ENCODE measurements at regions not wholly inside any gene's neighbourhood (a gene's known extent, or its start where the extent isn't known, plus 50 kb on each side); places are given as distances from the start of the nearest gene placed in this dataset.

DNA sequence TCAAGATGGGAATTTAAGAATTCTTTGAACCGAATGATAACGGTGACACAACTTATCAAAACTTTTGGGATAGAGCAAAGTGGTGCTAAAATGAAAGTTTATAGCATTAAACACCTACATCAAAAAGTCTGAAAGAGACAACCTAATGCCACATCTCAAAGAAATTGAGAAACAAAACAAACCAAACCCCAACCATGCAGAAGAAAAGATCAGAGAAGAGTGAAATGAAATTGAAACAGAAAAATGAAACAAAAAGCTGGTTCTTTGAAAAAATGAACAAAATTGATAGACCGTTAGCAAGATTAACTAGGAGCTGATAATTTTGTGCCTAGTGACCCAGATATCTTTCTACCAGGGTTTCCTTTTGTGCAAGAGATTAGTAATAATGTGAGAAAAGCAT lies 248.0 kb upstream of the EYS start:
- TF ChIP-seq, protein P1, sequence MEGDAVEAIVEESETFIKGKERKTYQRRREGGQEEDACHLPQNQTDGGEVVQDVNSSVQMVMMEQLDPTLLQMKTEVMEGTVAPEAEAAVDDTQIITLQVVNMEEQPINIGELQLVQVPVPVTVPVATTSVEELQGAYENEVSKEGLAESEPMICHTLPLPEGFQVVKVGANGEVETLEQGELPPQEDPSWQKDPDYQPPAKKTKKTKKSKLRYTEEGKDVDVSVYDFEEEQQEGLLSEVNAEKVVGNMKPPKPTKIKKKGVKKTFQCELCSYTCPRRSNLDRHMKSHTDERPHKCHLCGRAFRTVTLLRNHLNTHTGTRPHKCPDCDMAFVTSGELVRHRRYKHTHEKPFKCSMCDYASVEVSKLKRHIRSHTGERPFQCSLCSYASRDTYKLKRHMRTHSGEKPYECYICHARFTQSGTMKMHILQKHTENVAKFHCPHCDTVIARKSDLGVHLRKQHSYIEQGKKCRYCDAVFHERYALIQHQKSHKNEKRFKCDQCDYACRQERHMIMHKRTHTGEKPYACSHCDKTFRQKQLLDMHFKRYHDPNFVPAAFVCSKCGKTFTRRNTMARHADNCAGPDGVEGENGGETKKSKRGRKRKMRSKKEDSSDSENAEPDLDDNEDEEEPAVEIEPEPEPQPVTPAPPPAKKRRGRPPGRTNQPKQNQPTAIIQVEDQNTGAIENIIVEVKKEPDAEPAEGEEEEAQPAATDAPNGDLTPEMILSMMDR (IDR thresholded peaks at IDR 0.05; ENCODE audit: extremely low read depth in 1 of 2, insufficient read depth in 1 of 2, low read depth in 1 of 2, low read length in 2 of 2): no peak
- TF ChIP-seq POLR2A (IDR thresholded peaks at IDR 0.05; ENCODE audit: low read depth, low read length) (no peak), POLR2AphosphoS5 (IDR thresholded peaks at IDR 0.05; ENCODE audit: insufficient read depth, low read depth, low read length) (no peak), FOS (IDR thresholded peaks at IDR 0.05; ENCODE audit: borderline replicate concordance, insufficient read depth, low read length) (no peak), EZH2 (IDR thresholded peaks at IDR 0.05; ENCODE audit: borderline replicate concordance, low read depth, low read length, severe bottlenecking) (no peak), MYC (IDR thresholded peaks at IDR 0.05; ENCODE audit: low read depth, low read length) (no peak)
- TF ChIP-seq, protein P2, sequence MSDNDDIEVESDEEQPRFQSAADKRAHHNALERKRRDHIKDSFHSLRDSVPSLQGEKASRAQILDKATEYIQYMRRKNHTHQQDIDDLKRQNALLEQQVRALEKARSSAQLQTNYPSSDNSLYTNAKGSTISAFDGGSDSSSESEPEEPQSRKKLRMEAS (IDR thresholded peaks at IDR 0.05; ENCODE audit: insufficient read depth, insufficient read length): no peak

Measured in endothelial cell of umbilical vein (primary cell).